ENCODE measurements at regions not wholly inside any gene's neighbourhood (a gene's known extent, or its start where the extent isn't known, plus 50 kb on each side); places are given as distances from the start of the nearest gene placed in this dataset.
A peak's percentile ranks its signal among the peaks of the same experiment; 100 is the strongest.

GRCh38 chr11:27241311-27242122 lies 121.5 kb downstream of the CCDC34 start:
- TF ChIP-seq, protein P1, sequence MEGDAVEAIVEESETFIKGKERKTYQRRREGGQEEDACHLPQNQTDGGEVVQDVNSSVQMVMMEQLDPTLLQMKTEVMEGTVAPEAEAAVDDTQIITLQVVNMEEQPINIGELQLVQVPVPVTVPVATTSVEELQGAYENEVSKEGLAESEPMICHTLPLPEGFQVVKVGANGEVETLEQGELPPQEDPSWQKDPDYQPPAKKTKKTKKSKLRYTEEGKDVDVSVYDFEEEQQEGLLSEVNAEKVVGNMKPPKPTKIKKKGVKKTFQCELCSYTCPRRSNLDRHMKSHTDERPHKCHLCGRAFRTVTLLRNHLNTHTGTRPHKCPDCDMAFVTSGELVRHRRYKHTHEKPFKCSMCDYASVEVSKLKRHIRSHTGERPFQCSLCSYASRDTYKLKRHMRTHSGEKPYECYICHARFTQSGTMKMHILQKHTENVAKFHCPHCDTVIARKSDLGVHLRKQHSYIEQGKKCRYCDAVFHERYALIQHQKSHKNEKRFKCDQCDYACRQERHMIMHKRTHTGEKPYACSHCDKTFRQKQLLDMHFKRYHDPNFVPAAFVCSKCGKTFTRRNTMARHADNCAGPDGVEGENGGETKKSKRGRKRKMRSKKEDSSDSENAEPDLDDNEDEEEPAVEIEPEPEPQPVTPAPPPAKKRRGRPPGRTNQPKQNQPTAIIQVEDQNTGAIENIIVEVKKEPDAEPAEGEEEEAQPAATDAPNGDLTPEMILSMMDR (IDR thresholded peaks at IDR 0.05), result no peak
- TF ChIP-seq CHD2 (IDR thresholded peaks at IDR 0.05; ENCODE audit: low read length, partially characterized antibody) (no peak), MXI1 (IDR thresholded peaks at IDR 0.05; ENCODE audit: low read depth, low read length) (no peak), FOSL2 (IDR thresholded peaks at IDR 0.05; ENCODE audit: borderline replicate concordance, low read depth) (peak; percentile 50; the same call in 1 of the 2 replicates), USF1 (IDR thresholded peaks at IDR 0.05; ENCODE audit: borderline replicate concordance, low read depth) (no peak), POLR2AphosphoS5 (IDR thresholded peaks at IDR 0.05; ENCODE audit: low read depth, low read length) (no peak), TEAD4 (IDR thresholded peaks at IDR 0.05; ENCODE audit: borderline replicate concordance, insufficient read depth) (no peak), RAD21 (IDR thresholded peaks at IDR 0.05; ENCODE audit: low read length) (no peak)
- TF ChIP-seq, protein P2, sequence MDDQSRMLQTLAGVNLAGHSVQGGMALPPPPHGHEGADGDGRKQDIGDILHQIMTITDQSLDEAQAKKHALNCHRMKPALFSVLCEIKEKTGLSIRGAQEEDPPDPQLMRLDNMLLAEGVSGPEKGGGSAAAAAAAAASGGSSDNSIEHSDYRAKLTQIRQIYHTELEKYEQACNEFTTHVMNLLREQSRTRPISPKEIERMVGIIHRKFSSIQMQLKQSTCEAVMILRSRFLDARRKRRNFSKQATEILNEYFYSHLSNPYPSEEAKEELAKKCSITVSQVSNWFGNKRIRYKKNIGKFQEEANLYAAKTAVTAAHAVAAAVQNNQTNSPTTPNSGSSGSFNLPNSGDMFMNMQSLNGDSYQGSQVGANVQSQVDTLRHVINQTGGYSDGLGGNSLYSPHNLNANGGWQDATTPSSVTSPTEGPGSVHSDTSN (IDR thresholded peaks at IDR 0.05), result no peak

Data from SK-N-SH (cell line).